OCI-LY7 (cell line): ENCODE measurements at regions not wholly inside any gene's neighbourhood (a gene's known extent, or its start where the extent isn't known, plus 50 kb on each side); places are given as distances from the start of the nearest gene placed in this dataset.

ENCODE experiments used
- CTCF ChIP-seq: fragments of 200-600 bp; sonication (generic); conservative IDR thresholded peaks from 2 replicates; pipeline ENCODE4 v1.5.1; 2014; ENCODE audit warnings: mild to moderate bottlenecking, antibody characterized with exemption, low read length, moderate library complexity, mixed read lengths
- EZH2phosphoT487 ChIP-seq: fragments of 200-600 bp; sonication (generic); IDR thresholded peaks from 2 replicates; pipeline ENCODE4 v1.6.1; 2018; ENCODE audit warnings: low read depth, borderline replicate concordance, mild to moderate bottlenecking, mixed run types, antibody characterized with exemption, low read length, moderate library complexity, mixed read lengths

- TF ChIP-seq CTCF (no peak), EZH2phosphoT487 (no peak)
Observed at GRCh38 chr14:61911574-61911973, 149.4 kb downstream of the SNAPC1 start.
